ENCODE measurements at regions not wholly inside any gene's neighbourhood (a gene's known extent, or its start where the extent isn't known, plus 50 kb on each side); places are given as distances from the start of the nearest gene placed in this dataset.
"Not testable (repeated sequence)": the region's sequence is repeated elsewhere in the genome, so short reads cannot be mapped to it uniquely, and the experiment has no call there.

- H3K4me3 ChIP-seq (ENCODE audit: insufficient read length, low read depth); H3K9me3 ChIP-seq (ENCODE audit: insufficient read depth, low read length): not testable (repeated sequence)
Measured at GRCh38 chr14:105718787-105719186, 192.4 kb downstream of the TMEM121 start.

GRCh38 chr14:105720106-105720505 is 193.7 kb downstream of the TMEM121 start:
- not testable (repeated sequence) for H3K4me1 ChIP-seq (ENCODE audit: insufficient read depth, insufficient read length); H3K4me3 ChIP-seq (ENCODE audit: insufficient read length, low read depth); H3K27me3 ChIP-seq (ENCODE audit: insufficient read depth, insufficient read length); H3K36me3 ChIP-seq (ENCODE audit: insufficient read depth, insufficient read length, low read length); H3K9me3 ChIP-seq (ENCODE audit: insufficient read depth, low read length); DNase-seq (ENCODE audit: low read depth, low spot score); H3K9ac ChIP-seq (ENCODE audit: insufficient read length, low read depth)

More at GRCh38 chr14:105718787-105719186, 192.4 kb downstream of the TMEM121 start:
- DNase-seq (ENCODE audit: low read depth, low spot score); H3K4me1 ChIP-seq (ENCODE audit: insufficient read depth, insufficient read length); H3K9ac ChIP-seq (ENCODE audit: insufficient read length, low read depth); H3K27me3 ChIP-seq (ENCODE audit: insufficient read depth, insufficient read length); H3K36me3 ChIP-seq (ENCODE audit: insufficient read depth, insufficient read length, low read length): not testable (repeated sequence)

GRCh38 chr14:105720852-105721601 is 194.6 kb downstream of the TMEM121 start:
- not testable (repeated sequence) for H3K9me3 ChIP-seq (ENCODE audit: insufficient read depth, low read length); H3K36me3 ChIP-seq (ENCODE audit: insufficient read depth, insufficient read length, low read length); H3K4me3 ChIP-seq (ENCODE audit: insufficient read length, low read depth); DNase-seq (ENCODE audit: low read depth, low spot score); H3K27me3 ChIP-seq (ENCODE audit: insufficient read depth, insufficient read length); H3K9ac ChIP-seq (ENCODE audit: insufficient read length, low read depth); H3K4me1 ChIP-seq (ENCODE audit: insufficient read depth, insufficient read length)

GRCh38 chr14:105721602-105721970 is 195.2 kb downstream of the TMEM121 start:
- H3K27me3 ChIP-seq (ENCODE audit: insufficient read depth, insufficient read length); H3K36me3 ChIP-seq (ENCODE audit: insufficient read depth, insufficient read length, low read length); H3K9ac ChIP-seq (ENCODE audit: insufficient read length, low read depth); H3K4me3 ChIP-seq (ENCODE audit: insufficient read length, low read depth); H3K4me1 ChIP-seq (ENCODE audit: insufficient read depth, insufficient read length); H3K9me3 ChIP-seq (ENCODE audit: insufficient read depth, low read length); DNase-seq (ENCODE audit: low read depth, low spot score): not testable (repeated sequence)

- H3K4me3 ChIP-seq (ENCODE audit: insufficient read length, low read depth); DNase-seq (ENCODE audit: low read depth, low spot score); H3K4me1 ChIP-seq (ENCODE audit: insufficient read depth, insufficient read length); H3K27me3 ChIP-seq (ENCODE audit: insufficient read depth, insufficient read length); H3K9ac ChIP-seq (ENCODE audit: insufficient read length, low read depth); H3K36me3 ChIP-seq (ENCODE audit: insufficient read depth, insufficient read length, low read length); H3K9me3 ChIP-seq (ENCODE audit: insufficient read depth, low read length): not testable (repeated sequence)
Measured at GRCh38 chr14:105721996-105722709, 195.8 kb downstream of the TMEM121 start.

GRCh38 chr14:105723271-105723670 is 196.9 kb downstream of the TMEM121 start:
- not testable (repeated sequence) for H3K36me3 ChIP-seq (ENCODE audit: insufficient read depth, insufficient read length, low read length); H3K4me3 ChIP-seq (ENCODE audit: insufficient read length, low read depth); H3K4me1 ChIP-seq (ENCODE audit: insufficient read depth, insufficient read length); DNase-seq (ENCODE audit: low read depth, low spot score); H3K9me3 ChIP-seq (ENCODE audit: insufficient read depth, low read length); H3K9ac ChIP-seq (ENCODE audit: insufficient read length, low read depth); H3K27me3 ChIP-seq (ENCODE audit: insufficient read depth, insufficient read length)

GRCh38 chr14:105723776-105724175 is 197.4 kb downstream of the TMEM121 start:
- not testable (repeated sequence) for DNase-seq (ENCODE audit: low read depth, low spot score); H3K36me3 ChIP-seq (ENCODE audit: insufficient read depth, insufficient read length, low read length); H3K9me3 ChIP-seq (ENCODE audit: insufficient read depth, low read length); H3K27me3 ChIP-seq (ENCODE audit: insufficient read depth, insufficient read length); H3K9ac ChIP-seq (ENCODE audit: insufficient read length, low read depth); H3K4me3 ChIP-seq (ENCODE audit: insufficient read length, low read depth); H3K4me1 ChIP-seq (ENCODE audit: insufficient read depth, insufficient read length)

- H3K9ac ChIP-seq (ENCODE audit: insufficient read length, low read depth); H3K27me3 ChIP-seq (ENCODE audit: insufficient read depth, insufficient read length); DNase-seq (ENCODE audit: low read depth, low spot score); H3K9me3 ChIP-seq (ENCODE audit: insufficient read depth, low read length); H3K4me3 ChIP-seq (ENCODE audit: insufficient read length, low read depth); H3K4me1 ChIP-seq (ENCODE audit: insufficient read depth, insufficient read length); H3K36me3 ChIP-seq (ENCODE audit: insufficient read depth, insufficient read length, low read length): not testable (repeated sequence)
Measured at GRCh38 chr14:105729825-105730368, 203.5 kb downstream of the TMEM121 start.

GRCh38 chr14:105730731-105731130 is 204.3 kb downstream of the TMEM121 start:
- not testable (repeated sequence) for H3K27me3 ChIP-seq (ENCODE audit: insufficient read depth, insufficient read length); H3K36me3 ChIP-seq (ENCODE audit: insufficient read depth, insufficient read length, low read length); H3K4me3 ChIP-seq (ENCODE audit: insufficient read length, low read depth); H3K9ac ChIP-seq (ENCODE audit: insufficient read length, low read depth); DNase-seq (ENCODE audit: low read depth, low spot score); H3K4me1 ChIP-seq (ENCODE audit: insufficient read depth, insufficient read length); H3K9me3 ChIP-seq (ENCODE audit: insufficient read depth, low read length)

GRCh38 chr14:105731221-105731985 is 205.0 kb downstream of the TMEM121 start:
- DNase-seq (ENCODE audit: low read depth, low spot score); H3K4me3 ChIP-seq (ENCODE audit: insufficient read length, low read depth); H3K9ac ChIP-seq (ENCODE audit: insufficient read length, low read depth); H3K9me3 ChIP-seq (ENCODE audit: insufficient read depth, low read length); H3K27me3 ChIP-seq (ENCODE audit: insufficient read depth, insufficient read length); H3K36me3 ChIP-seq (ENCODE audit: insufficient read depth, insufficient read length, low read length); H3K4me1 ChIP-seq (ENCODE audit: insufficient read depth, insufficient read length): not testable (repeated sequence)

Measured in NT2/D1 (cell line).